ENCODE measurements at regions not wholly inside any gene's neighbourhood (a gene's known extent, or its start where the extent isn't known, plus 50 kb on each side); places are given as distances from the start of the nearest gene placed in this dataset.

GRCh38 chr9:8053501-8053900 lies 253.9 kb upstream of the DMAC1 start:
- TF ChIP-seq POLR2A (IDR thresholded peaks at IDR 0.05; ENCODE audit: low read depth, low read length) (no peak), CTCF (IDR thresholded peaks at IDR 0.05; ENCODE audit: extremely low read depth in 1 of 2, insufficient read depth in 1 of 2, low read depth in 1 of 2, low read length in 2 of 2) (no peak), MYC (IDR thresholded peaks at IDR 0.05; ENCODE audit: low read depth, low read length) (no peak), POLR2AphosphoS5 (IDR thresholded peaks at IDR 0.05; ENCODE audit: insufficient read depth, low read depth, low read length) (no peak), GATA2 (IDR thresholded peaks at IDR 0.05; ENCODE audit: insufficient read depth, insufficient read length, low read depth, low read length) (no peak)

All from endothelial cell of umbilical vein (primary cell).